Cardiac fibroblast (primary cell): ENCODE measurements at regions not wholly inside any gene's neighbourhood (a gene's known extent, or its start where the extent isn't known, plus 50 kb on each side); places are given as distances from the start of the nearest gene placed in this dataset.

Source experiments
- DNase-seq, 2 donors: peaks; one replicate each; pipeline versions ENCODE4 v3.0.0 to v3.0.0-alpha.2; 2010; ENCODE audit warnings: low read depth in 2 of 2
- H3K4me3 ChIP-seq, 2 donors: replicated peaks in 1 of 2; 1 replicate in 1 of 2; 2 replicates in 1 of 2; pipeline ENCODE4 v1.5.1; 2011; ENCODE audit warnings: low read depth in 2 of 2, low read length in 2 of 2, mild to moderate bottlenecking in 2 of 2, moderate library complexity in 1 of 2
- TF ChIP-seq, protein P1 (sequence below): IDR thresholded peaks from one replicate; pipeline ENCODE4 v1.5.1; 2011; ENCODE audit warnings: low read depth, mild to moderate bottlenecking, low read length, inconsistent platforms

DNA sequence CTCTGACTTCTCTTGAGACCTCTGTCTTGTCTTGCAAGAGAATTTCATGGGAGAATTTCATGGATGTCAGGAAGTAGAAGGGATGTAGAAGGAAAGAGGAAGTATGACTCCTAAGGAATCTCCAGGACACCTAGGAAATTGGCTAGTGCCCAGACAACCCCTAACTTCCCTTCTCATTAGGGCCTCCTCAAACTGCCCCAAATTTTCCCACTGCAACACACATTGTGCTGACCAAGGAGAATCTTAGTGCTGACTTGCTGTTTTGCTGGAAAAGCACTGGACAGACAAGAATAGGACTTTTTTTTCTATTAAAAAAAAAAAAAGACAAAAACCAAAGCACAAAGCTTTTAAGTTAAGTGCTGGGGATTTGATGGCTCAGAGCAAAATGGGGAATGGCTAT lies 236.1 kb upstream of the CADM1 start:
- DNase-seq, result no peak
- TF ChIP-seq, protein P1, sequence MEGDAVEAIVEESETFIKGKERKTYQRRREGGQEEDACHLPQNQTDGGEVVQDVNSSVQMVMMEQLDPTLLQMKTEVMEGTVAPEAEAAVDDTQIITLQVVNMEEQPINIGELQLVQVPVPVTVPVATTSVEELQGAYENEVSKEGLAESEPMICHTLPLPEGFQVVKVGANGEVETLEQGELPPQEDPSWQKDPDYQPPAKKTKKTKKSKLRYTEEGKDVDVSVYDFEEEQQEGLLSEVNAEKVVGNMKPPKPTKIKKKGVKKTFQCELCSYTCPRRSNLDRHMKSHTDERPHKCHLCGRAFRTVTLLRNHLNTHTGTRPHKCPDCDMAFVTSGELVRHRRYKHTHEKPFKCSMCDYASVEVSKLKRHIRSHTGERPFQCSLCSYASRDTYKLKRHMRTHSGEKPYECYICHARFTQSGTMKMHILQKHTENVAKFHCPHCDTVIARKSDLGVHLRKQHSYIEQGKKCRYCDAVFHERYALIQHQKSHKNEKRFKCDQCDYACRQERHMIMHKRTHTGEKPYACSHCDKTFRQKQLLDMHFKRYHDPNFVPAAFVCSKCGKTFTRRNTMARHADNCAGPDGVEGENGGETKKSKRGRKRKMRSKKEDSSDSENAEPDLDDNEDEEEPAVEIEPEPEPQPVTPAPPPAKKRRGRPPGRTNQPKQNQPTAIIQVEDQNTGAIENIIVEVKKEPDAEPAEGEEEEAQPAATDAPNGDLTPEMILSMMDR, result no peak
- H3K4me3 ChIP-seq, result no peak overlapping the region

DNA sequence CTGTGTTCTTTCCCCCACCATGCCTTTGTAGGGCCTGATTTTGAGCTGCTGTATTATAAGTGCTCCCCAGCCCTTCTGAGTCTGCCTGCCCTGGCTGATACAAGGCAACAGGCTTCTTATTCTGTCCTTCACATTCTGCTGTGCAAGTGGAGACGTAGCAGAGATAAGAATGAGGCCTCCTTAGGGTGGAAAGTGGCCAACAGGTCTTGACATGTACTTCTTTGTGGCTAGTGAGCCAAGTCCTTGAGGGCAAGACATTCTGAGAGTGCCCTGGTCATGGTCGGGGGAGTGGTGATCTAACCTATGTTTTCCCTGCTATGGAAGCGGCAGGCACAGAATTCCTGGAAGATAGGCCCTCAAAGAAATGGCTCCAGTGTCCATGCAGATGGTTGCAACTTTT lies 235.7 kb upstream of the CADM1 start:
- no peak for DNase-seq

DNA sequence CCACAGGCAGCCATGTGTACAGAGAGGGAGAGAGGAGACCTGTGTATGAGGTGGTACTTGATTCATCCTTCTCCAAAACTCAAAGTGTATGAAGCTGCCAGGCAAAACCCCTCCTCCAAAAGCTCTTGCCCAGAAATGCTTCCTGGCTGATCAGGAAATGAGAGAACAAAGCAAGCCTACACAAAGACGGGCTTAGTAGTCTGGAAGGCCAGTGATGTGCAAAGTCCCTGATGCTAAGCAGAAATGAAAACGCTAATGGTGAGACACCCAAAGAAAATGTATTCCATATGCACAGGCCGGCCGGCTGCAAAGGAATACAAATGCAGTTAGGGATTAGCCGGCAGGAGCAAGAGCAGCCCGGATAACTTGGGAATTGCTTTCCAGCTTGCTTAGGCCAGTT lies 234.9 kb upstream of the CADM1 start:
- H3K4me3 ChIP-seq, result no peak overlapping the region
- DNase-seq, result no peak
- TF ChIP-seq, protein P1, result no peak

More for the DNA sequence above, 235.7 kb upstream of the CADM1 start:
- H3K4me3 ChIP-seq, result no peak overlapping the region
- TF ChIP-seq, protein P1, result no peak

DNA sequence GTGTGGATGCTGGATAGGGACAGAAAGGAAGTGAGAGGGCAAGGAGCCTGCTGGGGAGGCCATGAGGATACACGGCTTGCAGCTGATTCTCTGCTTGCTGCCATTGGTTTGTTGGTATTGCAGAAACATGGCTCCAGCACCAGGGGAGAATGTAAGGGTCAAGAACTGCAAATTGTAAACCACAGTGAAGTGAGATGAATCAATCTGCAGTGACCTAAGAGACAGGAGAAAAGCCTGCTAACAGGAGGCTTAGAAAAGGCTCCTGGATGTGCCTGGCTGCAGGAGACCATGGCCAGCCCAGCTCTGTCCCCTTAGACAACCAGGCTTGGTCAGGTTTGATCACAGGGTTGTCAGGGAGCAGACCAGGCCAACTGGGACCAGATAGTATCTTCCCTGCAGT lies 233.7 kb upstream of the CADM1 start:
- H3K4me3 ChIP-seq, result no peak overlapping the region
- TF ChIP-seq, protein P1, result no peak
- DNase-seq, result no peak

DNA sequence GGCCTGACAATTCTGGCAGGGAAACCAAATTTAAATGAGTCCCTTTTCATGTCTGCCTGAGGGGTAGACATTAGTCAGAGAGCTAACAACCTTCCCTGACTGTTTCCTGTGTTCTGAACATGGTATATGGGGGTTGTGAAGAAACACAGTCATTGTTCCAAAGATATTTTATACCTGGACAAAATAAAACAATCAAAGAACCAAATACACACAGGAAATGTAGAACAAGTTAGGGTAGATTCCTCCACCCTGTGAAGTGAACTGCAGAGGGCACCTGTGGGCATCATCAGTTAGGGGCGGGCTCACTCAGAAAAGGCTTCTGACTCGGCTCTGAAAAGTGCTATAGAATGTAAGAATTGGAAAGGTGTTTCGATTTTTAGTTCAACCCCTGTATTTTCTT lies 231.9 kb upstream of the CADM1 start:
- H3K4me3 ChIP-seq, result no peak overlapping the region
- TF ChIP-seq, protein P1, result no peak
- no peak for DNase-seq

DNA sequence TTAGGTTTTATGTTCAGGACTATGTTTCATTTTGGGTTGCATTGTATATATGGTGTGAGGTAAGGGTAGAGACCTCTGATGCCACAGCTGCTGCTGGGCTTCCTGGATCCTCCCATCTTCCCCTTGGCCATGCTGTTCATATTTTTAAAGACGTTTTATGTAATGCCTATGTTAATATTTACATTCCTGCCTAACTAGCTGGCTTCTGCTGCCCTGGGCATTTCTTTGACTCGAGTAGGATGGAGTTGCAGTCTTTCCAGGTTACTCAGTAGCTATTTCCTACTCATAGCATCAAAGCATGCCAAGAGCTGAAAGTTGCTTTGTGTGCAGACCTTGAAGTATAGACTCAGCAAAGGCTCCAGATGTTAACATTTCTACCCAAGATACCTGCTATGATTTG lies 220.5 kb upstream of the CADM1 start:
- DNase-seq, result no peak
- H3K4me3 ChIP-seq, result no peak overlapping the region
- TF ChIP-seq, protein P1, result no peak

DNA sequence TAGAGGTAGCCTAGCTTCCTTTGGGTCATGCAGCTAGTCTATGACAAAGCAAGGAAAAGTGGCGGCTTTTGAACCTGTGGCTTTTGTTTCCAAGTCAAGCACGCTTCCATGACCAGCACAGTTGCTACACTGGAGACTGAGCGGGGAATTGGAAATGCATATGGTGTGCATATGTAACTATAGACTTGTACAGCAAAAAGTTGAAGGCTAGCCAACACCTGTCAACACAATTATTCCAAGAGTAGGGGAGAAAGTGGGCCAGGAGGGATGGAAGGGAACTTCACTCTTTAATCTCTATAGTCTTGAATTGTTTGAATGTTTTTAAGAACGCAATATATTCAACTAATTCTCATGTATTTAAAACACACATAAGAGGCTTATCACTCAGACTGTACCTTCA lies 218.5 kb upstream of the CADM1 start:
- H3K4me3 ChIP-seq, result no peak overlapping the region
- TF ChIP-seq, protein P1, result no peak
- DNase-seq, result no peak
